SK-MEL-5 (cell line): ENCODE measurements at regions not wholly inside any gene's neighbourhood (a gene's known extent, or its start where the extent isn't known, plus 50 kb on each side); places are given as distances from the start of the nearest gene placed in this dataset.
"Not testable (repeated sequence)": the region's sequence is repeated elsewhere in the genome, so short reads cannot be mapped to it uniquely, and the experiment has no call there.

Experiments used
- DNase-seq: peaks from one replicate; pipeline ENCODE4 v3.0.0-alpha.2; 2016; ENCODE audit warnings: low read depth, low spot score
- in situ Hi-C: cut with HindIII; loops from 2 replicates; pipeline ENCODE4 v1.10.0; 2016; ENCODE audit warnings: low sequenced_read_pairs, high pct_unique_total_duplicates, low pct_unique_long_range_greater_than_20kb

- in situ Hi-C loops: no loop called here
- no peak for DNase-seq
These were observed 252.0 kb upstream of the GAS1 start for GRCh38 chr9:87199278-87199677.

- in situ Hi-C loops: no loop called here
These were observed 252.5 kb upstream of the GAS1 start for GRCh38 chr9:87199782-87200181.

GRCh38 chr9:87201351-87201751 lies 254.0 kb upstream of the GAS1 start:
- DNase-seq: no peak
- in situ Hi-C loops: no loop called here

More at GRCh38 chr9:87199782-87200181, 252.5 kb upstream of the GAS1 start:
- no peak for DNase-seq

DNA sequence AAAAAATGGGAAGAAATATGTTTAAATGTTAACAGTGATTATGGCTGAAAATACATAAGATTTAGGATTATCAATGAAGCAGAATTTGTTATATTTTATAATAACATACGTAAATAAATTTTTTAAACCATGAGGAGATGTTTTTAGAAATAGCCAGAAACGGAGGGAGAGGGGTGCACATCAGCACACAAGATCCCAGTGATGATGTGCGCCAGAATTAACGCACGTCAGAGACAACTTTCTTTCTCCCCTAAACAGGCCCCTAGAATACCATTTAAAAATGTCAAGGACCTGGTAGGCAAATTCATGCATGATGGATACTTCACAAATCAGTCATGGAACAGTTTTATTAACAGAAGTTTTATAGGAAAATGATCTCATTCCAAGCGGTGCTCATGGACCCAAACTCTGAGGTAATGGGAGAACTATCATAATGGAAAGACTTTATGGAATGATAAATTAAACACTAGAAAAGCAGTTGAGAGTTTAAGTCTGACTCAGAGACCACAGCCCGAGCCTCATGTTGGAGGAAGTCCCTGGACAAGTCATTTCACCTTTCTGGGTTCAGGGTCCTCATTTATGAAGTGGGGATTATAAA lies 258.9 kb upstream of the GAS1 start:
- in situ Hi-C loops: no loop called here
- DNase-seq: no peak

DNA sequence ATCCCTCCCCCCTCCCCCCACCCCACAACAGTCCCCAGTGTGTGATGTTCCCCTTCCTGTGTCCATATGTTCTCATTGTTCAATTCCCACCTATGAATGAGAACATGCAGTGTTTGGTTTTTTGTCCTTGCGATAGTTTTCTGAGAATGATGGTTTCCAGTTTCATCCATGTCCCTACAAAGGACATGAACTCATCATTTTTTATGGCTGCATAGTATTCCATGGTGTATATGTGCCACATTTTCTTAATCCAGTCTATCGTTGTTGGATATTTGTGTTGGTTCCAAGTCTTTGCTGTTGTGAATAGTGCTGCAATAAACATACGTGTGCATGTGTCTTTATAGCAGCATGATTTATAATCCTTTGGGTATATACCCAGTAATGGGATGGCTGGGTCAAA lies 263.4 kb upstream of the GAS1 start:
- in situ Hi-C loops, DNase-seq: not testable (repeated sequence)

DNA sequence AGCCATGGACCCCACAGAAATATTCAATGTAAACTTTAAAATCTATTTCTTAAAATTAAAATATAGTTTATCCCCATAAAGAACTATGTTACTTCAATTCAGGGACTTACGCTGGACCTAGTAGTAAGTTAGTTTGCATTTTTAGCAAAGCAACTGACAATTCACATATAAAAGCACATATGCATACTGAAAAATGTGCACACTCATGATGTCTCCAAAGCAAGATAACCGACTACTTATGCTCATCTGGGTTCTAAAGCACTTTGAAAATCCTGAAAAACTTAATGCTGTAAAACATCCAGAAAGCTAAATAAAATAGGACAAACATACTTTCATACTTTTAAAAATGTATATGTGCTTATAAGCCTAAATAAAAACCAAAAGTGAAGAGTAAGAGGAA lies 264.4 kb upstream of the GAS1 start:
- DNase-seq: no peak
- in situ Hi-C loops: no loop called here

GRCh38 chr9:87212605-87213021 lies 265.3 kb upstream of the GAS1 start:
- DNase-seq: peak; percentile 14
- in situ Hi-C loops: no loop called here

DNA sequence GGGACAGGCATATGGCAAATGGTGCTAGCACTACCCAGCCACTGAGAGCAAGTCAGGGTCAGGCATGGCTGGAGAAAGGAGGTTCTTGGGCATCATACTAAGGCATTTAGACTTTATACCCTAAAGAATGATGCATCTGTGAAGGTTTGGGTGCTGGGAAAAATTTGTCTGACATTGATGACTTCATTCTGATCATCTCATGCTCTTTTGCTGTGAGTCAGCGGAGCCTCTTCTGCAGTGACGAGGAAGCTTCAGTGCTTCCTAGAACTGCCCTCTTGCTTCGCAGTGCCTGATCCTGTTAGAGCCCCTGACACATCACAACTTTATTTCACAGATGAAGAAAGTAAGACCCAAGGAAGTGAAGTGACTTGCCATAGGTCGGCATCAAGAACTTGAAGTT lies 266.6 kb upstream of the GAS1 start:
- in situ Hi-C loops: no loop called here
- DNase-seq: no peak

GRCh38 chr9:87214991-87215390 lies 267.7 kb upstream of the GAS1 start:
- DNase-seq: no peak
- in situ Hi-C loops: no loop called here

DNA sequence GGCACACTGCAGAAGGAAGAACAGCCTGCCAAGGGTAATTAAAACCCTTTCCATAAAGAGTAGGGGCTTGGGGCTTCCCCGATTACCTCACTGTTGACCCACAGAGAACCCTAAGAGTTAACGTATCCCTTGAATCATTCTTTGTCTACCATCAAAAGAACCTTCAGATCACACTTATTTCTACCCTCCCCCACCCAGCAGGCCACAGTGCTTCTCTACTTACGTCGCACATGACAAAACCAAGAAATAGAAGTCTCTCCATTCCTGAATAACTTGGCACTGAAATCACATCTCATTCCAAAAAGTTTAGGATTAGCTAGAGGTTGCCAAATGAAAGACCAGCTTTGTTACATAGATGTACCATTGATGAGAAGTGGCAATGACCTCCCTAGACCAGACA lies 268.7 kb upstream of the GAS1 start:
- in situ Hi-C loops: no loop called here
- peak; percentile 76 for DNase-seq

DNA sequence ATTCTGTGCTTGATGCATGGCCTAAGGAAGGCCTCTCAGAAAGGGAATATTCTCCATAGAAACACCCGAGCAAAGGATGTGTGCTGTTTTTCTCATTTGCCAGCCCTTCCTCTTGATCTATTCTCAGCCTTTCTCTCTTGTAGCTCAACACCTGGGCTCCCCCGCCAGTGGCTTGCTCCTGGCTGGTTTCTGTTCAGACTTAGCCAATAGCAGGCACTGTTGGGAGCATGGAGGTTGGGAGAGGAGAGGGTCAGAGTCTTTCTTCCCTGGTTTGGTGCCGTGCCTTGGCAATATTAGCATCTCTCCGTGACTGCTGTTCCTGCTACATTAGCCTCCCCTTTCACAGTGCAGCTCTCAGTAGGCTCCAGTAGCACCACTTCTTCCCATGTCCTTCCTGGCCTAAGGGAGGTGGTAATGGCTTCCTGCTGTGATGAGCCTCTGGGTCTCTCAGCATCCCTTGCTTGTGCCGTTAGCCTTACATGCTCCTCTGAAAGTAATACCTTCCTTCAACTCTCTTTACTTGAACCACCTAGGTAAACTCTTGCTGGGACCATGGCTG lies 269.7 kb upstream of the GAS1 start:
- in situ Hi-C loops: no loop called here
- DNase-seq: no peak

DNA sequence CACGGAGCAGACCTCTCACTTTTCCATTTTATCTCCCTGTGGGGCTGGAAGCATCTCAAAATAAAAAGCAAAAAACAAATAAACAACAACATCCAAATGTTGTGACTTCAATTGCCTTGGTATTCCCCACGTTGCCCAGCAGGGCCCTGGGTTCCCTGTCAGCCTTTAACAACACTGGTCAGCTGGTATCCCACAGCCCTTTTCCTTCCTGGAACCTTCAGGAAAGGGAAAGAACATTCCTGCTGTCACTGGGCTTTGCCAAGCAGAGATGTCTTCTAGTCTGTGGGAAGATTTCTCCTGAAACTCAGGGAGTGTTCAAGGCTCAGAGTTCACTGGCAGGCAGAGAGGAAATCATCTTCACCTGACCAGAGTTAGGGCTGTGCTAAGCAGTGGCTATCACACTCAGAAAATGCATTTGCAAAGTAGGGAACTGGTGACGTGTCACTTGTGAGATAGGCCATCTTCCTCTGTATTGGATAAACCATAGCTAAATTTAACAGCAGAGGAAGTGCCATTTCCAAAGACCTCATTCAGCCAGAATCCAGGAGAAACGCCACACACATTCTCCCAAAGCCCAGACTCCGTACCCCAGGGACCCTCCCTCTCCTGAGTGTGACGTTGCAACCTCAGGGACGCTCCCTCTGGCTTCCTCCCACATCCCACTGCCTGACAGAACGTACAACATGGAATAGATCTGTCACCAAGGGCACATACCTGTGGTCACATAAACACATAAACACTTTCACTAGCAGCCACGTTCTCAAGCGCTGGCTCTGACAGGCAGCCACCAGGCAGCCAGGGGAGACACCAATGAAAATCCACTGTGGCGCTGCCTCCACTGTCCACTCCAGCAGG lies 274.0 kb upstream of the DAPK1 start:
- in situ Hi-C loops: no loop called here
- no peak for DNase-seq

GRCh38 chr9:87226896-87227295 lies 270.8 kb upstream of the DAPK1 start:
- in situ Hi-C loops: no loop called here

GRCh38 chr9:87227456-87227855 lies 270.2 kb upstream of the DAPK1 start:
- DNase-seq: no peak

More at GRCh38 chr9:87226896-87227295, 270.8 kb upstream of the DAPK1 start:
- DNase-seq: no peak

GRCh38 chr9:87229108-87229507 lies 268.6 kb upstream of the DAPK1 start:
- DNase-seq: no peak
- in situ Hi-C loops: no loop called here

More at GRCh38 chr9:87227456-87227855, 270.2 kb upstream of the DAPK1 start:
- in situ Hi-C loops: no loop called here

DNA sequence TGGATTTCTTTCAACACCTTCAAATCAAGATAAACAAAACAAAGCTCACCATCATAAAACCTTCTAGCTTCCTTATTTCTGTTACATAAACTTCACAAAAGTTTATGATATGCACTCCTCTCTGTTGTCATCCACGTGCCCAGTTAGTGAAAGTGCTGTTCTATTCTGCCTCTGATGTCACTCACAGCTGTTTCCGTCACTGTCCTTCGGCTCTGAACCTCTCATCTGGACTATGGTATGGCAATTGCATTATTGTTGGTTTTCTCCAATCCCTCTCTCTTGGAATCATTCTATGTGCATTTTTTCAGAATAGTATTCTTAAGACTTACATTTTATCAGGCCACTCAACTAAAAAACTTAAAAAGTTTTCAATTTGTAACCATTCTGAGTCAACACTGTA lies 264.2 kb upstream of the DAPK1 start:
- DNase-seq: no peak
- in situ Hi-C loops: no loop called here

DNA sequence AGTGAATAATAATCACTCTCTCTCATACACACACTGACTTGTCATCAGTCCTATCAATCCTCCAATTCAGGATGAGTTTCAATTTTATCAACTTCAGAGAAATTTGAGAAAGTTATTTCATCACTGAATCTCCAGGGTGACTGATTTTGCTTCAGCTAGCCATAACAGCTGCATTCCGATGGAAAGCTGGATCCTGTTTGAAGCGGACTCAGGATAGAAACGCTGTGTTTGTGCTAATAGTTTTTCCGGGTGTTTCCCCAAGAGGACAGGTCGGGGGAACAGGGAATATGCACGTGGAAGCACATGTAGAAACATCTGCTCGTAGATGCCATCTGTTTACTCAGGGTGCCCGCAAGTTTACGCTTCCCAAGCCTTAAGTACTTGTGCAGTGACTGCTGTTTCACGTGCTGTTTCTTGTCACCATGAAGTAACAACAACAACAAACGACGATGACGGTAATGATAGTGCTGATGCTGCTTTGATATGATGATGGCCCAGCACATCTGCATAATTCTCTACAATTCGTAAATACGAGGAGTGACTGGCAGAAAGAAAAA lies 263.7 kb upstream of the DAPK1 start:
- in situ Hi-C loops: no loop called here
- DNase-seq: no peak

GRCh38 chr9:87234854-87235253 lies 262.8 kb upstream of the DAPK1 start:
- in situ Hi-C loops: no loop called here
- no peak for DNase-seq

GRCh38 chr9:87236546-87236945 lies 261.1 kb upstream of the DAPK1 start:
- in situ Hi-C loops: no loop called here
- DNase-seq: no peak
